GM23338 (cell line): ENCODE measurements at regions not wholly inside any gene's neighbourhood (a gene's known extent, or its start where the extent isn't known, plus 50 kb on each side); places are given as distances from the start of the nearest gene placed in this dataset.

ENCODE experiments used
- ATAC-seq: fragments of 200-7000 bp; cut with Tn5 transposase; 3 replicates; pipeline ENCODE4 v1.9.1; 2020
- DNase-seq: peaks from one replicate; pipeline ENCODE4 v3.0.0-alpha.2; 2015; ENCODE audit warnings: low spot score
- H2AFZ ChIP-seq: fragments of 200-600 bp; sonication (generic); 2 replicates; pipeline ENCODE4 v1.8.0; 2016; ENCODE audit warnings: antibody characterized with exemption, mild to moderate bottlenecking, moderate library complexity
- H3F3A ChIP-seq: fragments of 200-600 bp; sonication (generic); replicated peaks from 2 replicates; pipeline ENCODE4 v1.8.0; 2017; ENCODE audit warnings: antibody characterized with exemption, mixed run types, low read depth
- H3K27ac ChIP-seq: fragments of 200-600 bp; sonication (generic); 2 replicates; pipeline ENCODE4 v1.6.1; 2016; ENCODE audit warnings: low read depth
- H3K27me3 ChIP-seq: fragments of 200-600 bp; sonication (generic); 2 replicates; pipeline ENCODE4 v1.8.0; 2016; ENCODE audit warnings: mild to moderate bottlenecking, mixed run types, moderate library complexity; ENCODE audit not compliant: insufficient read depth
- H3K36me3 ChIP-seq: fragments of 200-600 bp; sonication (generic); 2 replicates; pipeline ENCODE4 v1.8.0; 2016; ENCODE audit warnings: mild to moderate bottlenecking; ENCODE audit not compliant: insufficient read depth
- H3K4me1 ChIP-seq: fragments of 200-600 bp; sonication (generic); 2 replicates; pipeline ENCODE4 v1.8.0; 2016; ENCODE audit warnings: mild to moderate bottlenecking, moderate library complexity; ENCODE audit not compliant: insufficient read depth
- H3K4me2 ChIP-seq: fragments of 200-600 bp; sonication (generic); 2 replicates; pipeline ENCODE4 v1.7.1; 2017; ENCODE audit warnings: mixed run types
- H3K4me3 ChIP-seq: fragments of 200-600 bp; sonication (generic); 2 replicates; pipeline ENCODE4 v1.6.1; 2016; ENCODE audit warnings: mixed run types
- H3K79me2 ChIP-seq: fragments of 200-600 bp; sonication (generic); replicated peaks from 2 replicates; pipeline ENCODE4 v1.8.0; 2017; ENCODE audit warnings: mild to moderate bottlenecking; ENCODE audit not compliant: insufficient read depth
- H3K9me2 ChIP-seq: fragments of 200-600 bp; sonication (generic); 2 replicates; pipeline ENCODE4 v1.8.0; 2017; ENCODE audit not compliant: insufficient read depth
- H4K20me1 ChIP-seq: fragments of 200-600 bp; sonication (generic); replicated peaks from 2 replicates; pipeline ENCODE4 v1.8.0; 2017; ENCODE audit warnings: mild to moderate bottlenecking; ENCODE audit not compliant: insufficient read depth
- H3K27ac Mint-ChIP-seq: 2 replicates; pipeline ENCODE4 v1.8.0; 2020; ENCODE audit warnings: inconsistent platforms, mild to moderate bottlenecking, moderate library complexity, mixed read lengths
- H3K27me3 Mint-ChIP-seq: 3 replicates; pipeline ENCODE4 v1.8.0; 2022; ENCODE audit warnings: low read depth, mild to moderate bottlenecking, moderate library complexity, mixed read lengths, inconsistent platforms; ENCODE audit not compliant: insufficient read depth, poor library complexity
- H3K36me3 Mint-ChIP-seq: 3 replicates; pipeline ENCODE4 v1.8.0; 2021; ENCODE audit warnings: low read depth, mild to moderate bottlenecking, inconsistent platforms, moderate library complexity, mixed read lengths
- H3K4me1 Mint-ChIP-seq: 3 replicates; pipeline ENCODE4 v1.8.0; 2020; ENCODE audit warnings: mild to moderate bottlenecking, inconsistent platforms, mixed read lengths
- H3K4me3 Mint-ChIP-seq: 3 replicates; pipeline ENCODE4 v1.8.0; 2021; ENCODE audit warnings: moderate library complexity, mild to moderate bottlenecking, inconsistent platforms, mixed read lengths
- H3K9me3 Mint-ChIP-seq: 3 replicates; pipeline ENCODE4 v1.8.0; 2020; ENCODE audit warnings: moderate library complexity, mild to moderate bottlenecking, inconsistent platforms, mixed read lengths
- CREB1 ChIP-seq: fragments of 250-450 bp; sonication (Bioruptor Pico); IDR thresholded peaks from 2 replicates; pipeline ENCODE4 v1.5.0; 2020; ENCODE audit warnings: low read depth, mild to moderate bottlenecking, moderate library complexity
- CTCF ChIP-seq, 2 experiments: fragments of 200-600 bp in 1 of 2; sonication (generic) in 1 of 2; conservative IDR thresholded peaks; 2 replicates each; pipeline versions ENCODE4 v1.5.1 to v1.6.1; 2016 to 2017; ENCODE audit warnings: antibody characterized with exemption in 2 of 2, low read depth in 2 of 2, mild to moderate bottlenecking in 2 of 2, moderate library complexity in 1 of 2
- EZH2phosphoT487 ChIP-seq: fragments of 200-600 bp; sonication (generic); IDR thresholded peaks from one replicate; pipeline ENCODE4 v1.8.1; 2018; ENCODE audit warnings: antibody characterized with exemption; ENCODE audit not compliant: unreplicated experiment
- JUNB ChIP-seq: IDR thresholded peaks from one replicate; pipeline ENCODE4 v1.6.1; 2016; ENCODE audit warnings: antibody characterized with exemption; ENCODE audit not compliant: unreplicated experiment
- POLR2AphosphoS5 ChIP-seq: IDR thresholded peaks from 2 replicates; pipeline ENCODE4 v1.6.1; 2016; ENCODE audit warnings: antibody characterized with exemption, low read depth
- ZNF114 ChIP-seq: fragments of 250-450 bp; sonication (Bioruptor Pico); IDR thresholded peaks from 2 replicates; pipeline ENCODE4 v1.5.0; 2020; ENCODE audit warnings: mild to moderate bottlenecking, moderate library complexity
- ZNF331 ChIP-seq: fragments of 250-450 bp; sonication (Bioruptor Pico); IDR thresholded peaks from 2 replicates; pipeline ENCODE4 v1.5.0; 2020; ENCODE audit warnings: low read depth, mild to moderate bottlenecking, moderate library complexity
- TF ChIP-seq, protein P1 (sequence below): fragments of 250-450 bp; sonication (Bioruptor Pico); IDR thresholded peaks from 2 replicates; pipeline ENCODE4 v1.5.0; 2020; ENCODE audit warnings: mild to moderate bottlenecking, moderate library complexity

GRCh38 chr6:19552076-19552475 is 285.1 kb upstream of the ID4 start:
- H3K36me3 ChIP-seq = no peaks in the 10 kb centered on the region
- Mint-ChIP-seq H3K9me3 (peaks cover 4% of the 10 kb centered on the region; the same call in 1 of the 3 replicates), H3K4me3 (no peak overlapping the region), H3K36me3 (no peaks in the 10 kb centered on the region; the same call in 2 of the 3 replicates), H3K27ac (no peak overlapping the region), H3K4me1 (no peaks in the 10 kb centered on the region), H3K27me3 (no peaks in the 10 kb centered on the region)
- no peaks in the 10 kb centered on the region for H3K4me1 ChIP-seq
- H3K9me2 ChIP-seq = no peaks in the 10 kb centered on the region
- H4K20me1 ChIP-seq = no peaks in the 10 kb centered on the region
- H3K27me3 ChIP-seq = no peaks in the 10 kb centered on the region
- TF ChIP-seq ZNF331 (CRISPR knock-in tag) (no peak), JUNB (no peak), EZH2phosphoT487 (no peak), CREB1 (CRISPR knock-in tag) (no peak)
- TF ChIP-seq, protein P1, sequence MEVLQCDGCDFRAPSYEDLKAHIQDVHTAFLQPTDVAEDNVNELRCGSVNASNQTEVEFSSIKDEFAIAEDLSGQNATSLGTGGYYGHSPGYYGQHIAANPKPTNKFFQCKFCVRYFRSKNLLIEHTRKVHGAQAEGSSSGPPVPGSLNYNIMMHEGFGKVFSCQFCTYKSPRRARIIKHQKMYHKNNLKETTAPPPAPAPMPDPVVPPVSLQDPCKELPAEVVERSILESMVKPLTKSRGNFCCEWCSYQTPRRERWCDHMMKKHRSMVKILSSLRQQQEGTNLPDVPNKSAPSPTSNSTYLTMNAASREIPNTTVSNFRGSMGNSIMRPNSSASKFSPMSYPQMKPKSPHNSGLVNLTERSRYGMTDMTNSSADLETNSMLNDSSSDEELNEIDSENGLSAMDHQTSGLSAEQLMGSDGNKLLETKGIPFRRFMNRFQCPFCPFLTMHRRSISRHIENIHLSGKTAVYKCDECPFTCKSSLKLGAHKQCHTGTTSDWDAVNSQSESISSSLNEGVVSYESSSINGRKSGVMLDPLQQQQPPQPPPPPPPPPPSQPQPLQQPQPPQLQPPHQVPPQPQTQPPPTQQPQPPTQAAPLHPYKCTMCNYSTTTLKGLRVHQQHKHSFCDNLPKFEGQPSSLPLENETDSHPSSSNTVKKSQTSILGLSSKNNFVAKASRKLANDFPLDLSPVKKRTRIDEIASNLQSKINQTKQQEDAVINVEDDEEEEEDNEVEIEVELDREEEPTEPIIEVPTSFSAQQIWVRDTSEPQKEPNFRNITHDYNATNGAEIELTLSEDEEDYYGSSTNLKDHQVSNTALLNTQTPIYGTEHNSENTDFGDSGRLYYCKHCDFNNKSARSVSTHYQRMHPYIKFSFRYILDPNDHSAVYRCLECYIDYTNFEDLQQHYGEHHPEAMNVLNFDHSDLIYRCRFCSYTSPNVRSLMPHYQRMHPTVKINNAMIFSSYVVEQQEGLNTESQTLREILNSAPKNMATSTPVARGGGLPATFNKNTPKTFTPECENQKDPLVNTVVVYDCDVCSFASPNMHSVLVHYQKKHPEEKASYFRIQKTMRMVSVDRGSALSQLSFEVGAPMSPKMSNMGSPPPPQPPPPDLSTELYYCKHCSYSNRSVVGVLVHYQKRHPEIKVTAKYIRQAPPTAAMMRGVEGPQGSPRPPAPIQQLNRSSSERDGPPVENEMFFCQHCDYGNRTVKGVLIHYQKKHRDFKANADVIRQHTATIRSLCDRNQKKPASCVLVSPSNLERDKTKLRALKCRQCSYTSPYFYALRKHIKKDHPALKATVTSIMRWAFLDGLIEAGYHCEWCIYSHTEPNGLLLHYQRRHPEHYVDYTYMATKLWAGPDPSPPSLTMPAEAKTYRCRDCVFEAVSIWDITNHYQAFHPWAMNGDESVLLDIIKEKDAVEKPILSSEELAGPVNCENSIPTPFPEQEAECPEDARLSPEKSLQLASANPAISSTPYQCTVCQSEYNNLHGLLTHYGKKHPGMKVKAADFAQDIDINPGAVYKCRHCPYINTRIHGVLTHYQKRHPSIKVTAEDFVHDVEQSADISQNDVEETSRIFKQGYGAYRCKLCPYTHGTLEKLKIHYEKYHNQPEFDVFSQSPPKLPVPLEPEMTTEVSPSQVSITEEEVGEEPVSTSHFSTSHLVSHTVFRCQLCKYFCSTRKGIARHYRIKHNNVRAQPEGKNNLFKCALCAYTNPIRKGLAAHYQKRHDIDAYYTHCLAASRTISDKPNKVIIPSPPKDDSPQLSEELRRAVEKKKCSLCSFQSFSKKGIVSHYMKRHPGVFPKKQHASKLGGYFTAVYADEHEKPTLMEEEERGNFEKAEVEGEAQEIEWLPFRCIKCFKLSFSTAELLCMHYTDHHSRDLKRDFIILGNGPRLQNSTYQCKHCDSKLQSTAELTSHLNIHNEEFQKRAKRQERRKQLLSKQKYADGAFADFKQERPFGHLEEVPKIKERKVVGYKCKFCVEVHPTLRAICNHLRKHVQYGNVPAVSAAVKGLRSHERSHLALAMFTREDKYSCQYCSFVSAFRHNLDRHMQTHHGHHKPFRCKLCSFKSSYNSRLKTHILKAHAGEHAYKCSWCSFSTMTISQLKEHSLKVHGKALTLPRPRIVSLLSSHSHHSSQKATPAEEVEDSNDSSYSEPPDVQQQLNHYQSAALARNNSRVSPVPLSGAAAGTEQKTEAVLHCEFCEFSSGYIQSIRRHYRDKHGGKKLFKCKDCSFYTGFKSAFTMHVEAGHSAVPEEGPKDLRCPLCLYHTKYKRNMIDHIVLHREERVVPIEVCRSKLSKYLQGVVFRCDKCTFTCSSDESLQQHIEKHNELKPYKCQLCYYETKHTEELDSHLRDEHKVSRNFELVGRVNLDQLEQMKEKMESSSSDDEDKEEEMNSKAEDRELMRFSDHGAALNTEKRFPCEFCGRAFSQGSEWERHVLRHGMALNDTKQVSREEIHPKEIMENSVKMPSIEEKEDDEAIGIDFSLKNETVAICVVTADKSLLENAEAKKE (CRISPR knock-in tag) = no peak
- H3K4me2 ChIP-seq = no peak overlapping the region
- no peak for DNase-seq
- no peak overlapping the region for H2AFZ ChIP-seq
- no peak overlapping the region for H3K27ac ChIP-seq
- ATAC-seq = no peak
- no peaks in the 10 kb centered on the region for H3K79me2 ChIP-seq
- H3F3A ChIP-seq = no peaks in the 10 kb centered on the region
- H3K4me3 ChIP-seq = no peak overlapping the region

DNA sequence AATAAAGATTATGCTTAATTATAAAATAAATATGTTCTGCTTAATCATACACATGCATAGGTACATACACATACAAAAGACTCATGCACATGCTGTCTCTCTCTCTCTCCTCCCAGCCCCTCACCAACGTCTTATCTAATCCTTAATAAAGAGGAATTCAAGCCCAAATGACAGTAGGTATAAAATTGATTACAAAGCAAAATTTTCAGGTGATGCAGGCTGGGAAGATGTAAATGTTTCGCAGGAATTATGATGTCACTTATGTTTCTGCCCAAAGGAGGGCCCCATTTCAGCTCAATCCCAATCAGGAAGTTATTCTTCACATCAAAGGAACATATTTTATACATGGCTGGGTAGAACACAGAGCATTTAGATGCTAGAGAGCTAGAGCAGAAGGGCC is 284.6 kb upstream of the ID4 start:
- H3K27ac Mint-ChIP-seq = no peak overlapping the region
- no peak for TF ChIP-seq CTCF (conservative IDR thresholded peaks at IDR 0.05; ENCODE audit: low read depth in 2 of 2)
- no peak for TF ChIP-seq POLR2AphosphoS5
- no peak for TF ChIP-seq ZNF114 (CRISPR knock-in tag)
- no peak for TF ChIP-seq EZH2phosphoT487

More for the DNA sequence above, 284.6 kb upstream of the ID4 start:
- Histone ChIP-seq H3K9me2 (no peaks in the 10 kb centered on the region), H3K27me3 (no peaks in the 10 kb centered on the region), H3K4me1 (no peaks in the 10 kb centered on the region), H2AFZ (no peak overlapping the region), H3F3A (no peaks in the 10 kb centered on the region), H3K27ac (no peak overlapping the region), H3K4me2 (no peak overlapping the region), H3K4me3 (no peak overlapping the region), H4K20me1 (no peaks in the 10 kb centered on the region), H3K79me2 (no peaks in the 10 kb centered on the region), H3K36me3 (no peaks in the 10 kb centered on the region)
- ATAC-seq = no peak
- Mint-ChIP-seq H3K4me3 (no peak overlapping the region), H3K36me3 (no peaks in the 10 kb centered on the region; the same call in 2 of the 3 replicates), H3K27me3 (no peaks in the 10 kb centered on the region), H3K9me3 (peaks cover 4% of the 10 kb centered on the region; the same call in 1 of the 3 replicates), H3K4me1 (no peaks in the 10 kb centered on the region)
- DNase-seq = no peak
